Activated CD8-positive, alpha-beta memory T cell treated with anti-CD3 and anti-CD28 coated beads, Interleukin-2, amount 10 ng/mL, durations not matched to agents 7 days and 5 days (primary cell): ENCODE measurements at regions not wholly inside any gene's neighbourhood (a gene's known extent, or its start where the extent isn't known, plus 50 kb on each side); places are given as distances from the start of the nearest gene placed in this dataset.
"Not testable (repeated sequence)": the region's sequence is repeated elsewhere in the genome, so short reads cannot be mapped to it uniquely, and the experiment has no call there.

ENCODE experiments used
- ATAC-seq: fragments of 150-1000 bp; cut with Tn5 transposase; one replicate; pipeline ENCODE4 v1.10.0; 2021; ENCODE audit warnings: moderate library complexity
- CTCF ChIA-PET: fragments of 350-600 bp; sonication (Branson Sonifier 250); formaldehyde crosslinking; loops from one replicate; lab custom pipeline; 2021; ENCODE audit warnings: antibody characterized with exemption; lab: Charles Lee
- DNase-seq: peaks from one replicate; pipeline ENCODE4 v3.0.0-alpha.2; 2020
- H3K27ac Mint-ChIP-seq: one replicate; pipeline ENCODE4 v1.8.0; 2021; ENCODE audit warnings: mild to moderate bottlenecking, mixed read lengths
- H3K27me3 Mint-ChIP-seq: one replicate; pipeline ENCODE4 v1.8.0; 2021; ENCODE audit warnings: mixed read lengths
- H3K36me3 Mint-ChIP-seq: one replicate; pipeline ENCODE4 v1.8.0; 2021; ENCODE audit warnings: mild to moderate bottlenecking, mixed read lengths
- H3K4me1 Mint-ChIP-seq: one replicate; pipeline ENCODE4 v1.8.0; 2021; ENCODE audit warnings: mixed read lengths
- H3K4me3 Mint-ChIP-seq: one replicate; pipeline ENCODE4 v1.8.0; 2021; ENCODE audit warnings: mild to moderate bottlenecking, moderate library complexity, mixed read lengths
- H3K9me3 Mint-ChIP-seq: one replicate; pipeline ENCODE4 v1.8.0; 2022; ENCODE audit warnings: low read depth, mixed read lengths

GRCh38 chr10:78658645-78659597, 409.8 kb upstream of the ZMIZ1 start:
- CTCF ChIA-PET = interaction anchor here (1.3 to 2.5 kb wide), 2 partner anchors 611 to 613 kb away, joined by 3 to 7 read pairs; no protein-coding TSS in a partner anchor
- Mint-ChIP-seq H3K27ac (no peak overlapping the region), H3K27me3 (peaks cover 29% of the 10 kb centered on the region), H3K4me1 (no peaks in the 10 kb centered on the region), H3K4me3 (no peak overlapping the region), H3K9me3 (no peaks in the 10 kb centered on the region), H3K36me3 (no peaks in the 10 kb centered on the region)
- ATAC-seq (no peak), DNase-seq (no peak)

- Mint-ChIP-seq H3K27me3 (peaks cover 25% of the 10 kb centered on the region), H3K4me3 (no peak overlapping the region), H3K9me3 (no peaks in the 10 kb centered on the region), H3K36me3 (no peaks in the 10 kb centered on the region), H3K4me1 (no peaks in the 10 kb centered on the region), H3K27ac (no peak overlapping the region)
- no peak for DNase-seq
- ATAC-seq = no peak
- CTCF ChIA-PET = interaction anchor here (1.3 kb wide), 1 partner anchor 612 kb away, joined by 3 read pairs; no protein-coding TSS in a partner anchor
Observed at GRCh38 chr10:78659598-78659967, 409.2 kb upstream of the ZMIZ1 start.

GRCh38 chr10:78660446-78661106, 408.2 kb upstream of the ZMIZ1 start:
- no peak for ATAC-seq
- no peak for DNase-seq
- peaks cover 29% of the 10 kb centered on the region for H3K27me3 Mint-ChIP-seq
- no peak overlapping the region for H3K4me3 Mint-ChIP-seq
- no peaks in the 10 kb centered on the region for H3K36me3 Mint-ChIP-seq
- no peaks in the 10 kb centered on the region for H3K4me1 Mint-ChIP-seq
- CTCF ChIA-PET = no interaction called here
- H3K9me3 Mint-ChIP-seq = peaks cover 5% of the 10 kb centered on the region
- no peak overlapping the region for H3K27ac Mint-ChIP-seq

- Mint-ChIP-seq H3K4me3 (no peak overlapping the region), H3K27me3 (peaks cover 45% of the 10 kb centered on the region), H3K27ac (no peak overlapping the region), H3K36me3 (no peaks in the 10 kb centered on the region), H3K4me1 (no peaks in the 10 kb centered on the region), H3K9me3 (peaks cover 5% of the 10 kb centered on the region)
- DNase-seq = no peak
- ATAC-seq = no peak
- CTCF ChIA-PET = no interaction called here
Observed at GRCh38 chr10:78663721-78664120, 405.0 kb upstream of the ZMIZ1 start.

- Mint-ChIP-seq H3K27ac (no peak overlapping the region), H3K4me3 (no peak overlapping the region), H3K36me3 (no peaks in the 10 kb centered on the region), H3K27me3 (peaks cover 58% of the 10 kb centered on the region), H3K9me3 (peaks cover 5% of the 10 kb centered on the region), H3K4me1 (no peaks in the 10 kb centered on the region)
- DNase-seq (no peak), ATAC-seq (no peak)
- CTCF ChIA-PET = interaction anchor here (0.9 to 2.0 kb wide), 3 partner anchors 9 to 531 kb away, joined by 3 to 13 read pairs (median 3); no protein-coding TSS in a partner anchor
Observed at GRCh38 chr10:78664929-78665553, 403.7 kb upstream of the ZMIZ1 start.

GRCh38 chr10:78672918-78673317, 395.8 kb upstream of the ZMIZ1 start:
- Mint-ChIP-seq H3K27ac (no peak overlapping the region), H3K4me3 (no peak overlapping the region), H3K4me1 (no peaks in the 10 kb centered on the region), H3K9me3 (no peaks in the 10 kb centered on the region), H3K36me3 (no peaks in the 10 kb centered on the region), H3K27me3 (peaks cover 21% of the 10 kb centered on the region)
- CTCF ChIA-PET = no interaction called here
- no peak for DNase-seq
- no peak for ATAC-seq

GRCh38 chr10:78681141-78681540, 387.6 kb upstream of the ZMIZ1 start:
- not testable (repeated sequence) for H3K4me3 Mint-ChIP-seq

GRCh38 chr10:78681986-78682385, 386.8 kb upstream of the ZMIZ1 start:
- H3K27me3 Mint-ChIP-seq, ATAC-seq, H3K4me1 Mint-ChIP-seq, CTCF ChIA-PET, H3K9me3 Mint-ChIP-seq, H3K36me3 Mint-ChIP-seq, H3K4me3 Mint-ChIP-seq, DNase-seq, H3K27ac Mint-ChIP-seq: not testable (repeated sequence)

More at GRCh38 chr10:78681141-78681540, 387.6 kb upstream of the ZMIZ1 start:
- ATAC-seq, DNase-seq, H3K27me3 Mint-ChIP-seq, H3K27ac Mint-ChIP-seq, H3K9me3 Mint-ChIP-seq, H3K36me3 Mint-ChIP-seq, CTCF ChIA-PET, H3K4me1 Mint-ChIP-seq: not testable (repeated sequence)

GRCh38 chr10:78684947-78685346, 383.8 kb upstream of the ZMIZ1 start:
- Mint-ChIP-seq H3K27me3 (peaks cover 9% of the 10 kb centered on the region), H3K36me3 (no peaks in the 10 kb centered on the region), H3K27ac (no peak overlapping the region), H3K9me3 (no peaks in the 10 kb centered on the region), H3K4me1 (no peaks in the 10 kb centered on the region), H3K4me3 (no peak overlapping the region)
- no peak for DNase-seq
- CTCF ChIA-PET = no interaction called here
- ATAC-seq = no peak

- no peak overlapping the region for H3K4me3 Mint-ChIP-seq
- no peaks in the 10 kb centered on the region for H3K4me1 Mint-ChIP-seq
- CTCF ChIA-PET = no interaction called here
- no peak for DNase-seq
- H3K27me3 Mint-ChIP-seq = peaks cover 9% of the 10 kb centered on the region
- no peaks in the 10 kb centered on the region for H3K36me3 Mint-ChIP-seq
- H3K9me3 Mint-ChIP-seq = no peaks in the 10 kb centered on the region
- no peak overlapping the region for H3K27ac Mint-ChIP-seq
- no peak for ATAC-seq
Observed at GRCh38 chr10:78685466-78686103, 383.2 kb upstream of the ZMIZ1 start.

- no peak for ATAC-seq
- DNase-seq = no peak
- H3K4me1 Mint-ChIP-seq = no peaks in the 10 kb centered on the region
- no peak overlapping the region for H3K4me3 Mint-ChIP-seq
- H3K27ac Mint-ChIP-seq = no peak overlapping the region
- no peaks in the 10 kb centered on the region for H3K36me3 Mint-ChIP-seq
- peaks cover under 1% of the 10 kb centered on the region for H3K27me3 Mint-ChIP-seq
- CTCF ChIA-PET = no interaction called here
- H3K9me3 Mint-ChIP-seq = no peaks in the 10 kb centered on the region
Observed at GRCh38 chr10:78686444-78687060, 382.2 kb upstream of the ZMIZ1 start.

GRCh38 chr10:78687626-78688025, 381.1 kb upstream of the ZMIZ1 start:
- no peak overlapping the region for H3K27ac Mint-ChIP-seq
- no peaks in the 10 kb centered on the region for H3K9me3 Mint-ChIP-seq
- CTCF ChIA-PET = no interaction called here
- H3K4me1 Mint-ChIP-seq = no peaks in the 10 kb centered on the region
- no peak for DNase-seq
- H3K27me3 Mint-ChIP-seq = no peaks in the 10 kb centered on the region
- H3K36me3 Mint-ChIP-seq = no peaks in the 10 kb centered on the region
- ATAC-seq = no peak
- H3K4me3 Mint-ChIP-seq = no peak overlapping the region
